HG03135 (cell line): ENCODE measurements at regions not wholly inside any gene's neighbourhood (a gene's known extent, or its start where the extent isn't known, plus 50 kb on each side); places are given as distances from the start of the nearest gene placed in this dataset.

Experiments used
- ATAC-seq: cut with Tn5 transposase; IDR thresholded peaks from one replicate; pipeline ENCODE4 v1.9.1; 2021; ENCODE audit warnings: mild to moderate bottlenecking, moderate library complexity; ENCODE audit not compliant: unreplicated experiment

- ATAC-seq: no peak
These were observed 1034.1 kb upstream of the PRMT6 start for GRCh38 chr1:106022312-106022902.

- no peak for ATAC-seq
These were observed 1028.6 kb upstream of the PRMT6 start for GRCh38 chr1:106027871-106028270.

- no peak for ATAC-seq
These were observed 1018.9 kb upstream of the PRMT6 start for GRCh38 chr1:106037526-106037925.

GRCh38 chr1:106038260-106038659 lies 1018.2 kb upstream of the PRMT6 start:
- no peak for ATAC-seq

- ATAC-seq: no peak
These were observed 1012.5 kb upstream of the PRMT6 start for GRCh38 chr1:106043971-106044370.

- no peak for ATAC-seq
These were observed 1009.3 kb upstream of the PRMT6 start for GRCh38 chr1:106047210-106047609.

- no peak for ATAC-seq
These were observed 1006.9 kb upstream of the PRMT6 start for GRCh38 chr1:106049595-106049994.

- ATAC-seq: no peak
These were observed 1000.6 kb upstream of the PRMT6 start for GRCh38 chr1:106055855-106056254.

- no peak for ATAC-seq
These were observed 994.6 kb upstream of the PRMT6 start for GRCh38 chr1:106061586-106062495.

GRCh38 chr1:106063510-106063909 lies 993.0 kb upstream of the PRMT6 start:
- ATAC-seq: no peak

- peak; percentile 83 for ATAC-seq
These were observed 983.4 kb upstream of the PRMT6 start for GRCh38 chr1:106072909-106073600.

GRCh38 chr1:106080608-106081325 lies 975.7 kb upstream of the PRMT6 start:
- ATAC-seq: no peak

- no peak for ATAC-seq
These were observed 945.4 kb upstream of the PRMT6 start for GRCh38 chr1:106111044-106111443.

- no peak for ATAC-seq
These were observed 942.6 kb upstream of the PRMT6 start for GRCh38 chr1:106113851-106114250.

- no peak for ATAC-seq
These were observed 935.7 kb upstream of the PRMT6 start for GRCh38 chr1:106120789-106121188.

GRCh38 chr1:106121728-106122127 lies 934.7 kb upstream of the PRMT6 start:
- ATAC-seq: no peak

GRCh38 chr1:106134561-106134960 lies 921.9 kb upstream of the PRMT6 start:
- ATAC-seq: no peak

- ATAC-seq: no peak
These were observed 883.4 kb upstream of the PRMT6 start for GRCh38 chr1:106173101-106173500.

GRCh38 chr1:106178791-106179190 lies 877.7 kb upstream of the PRMT6 start:
- ATAC-seq: no peak

- ATAC-seq: no peak
These were observed 874.6 kb upstream of the PRMT6 start for GRCh38 chr1:106181866-106182265.

- ATAC-seq: no peak
These were observed 871.4 kb upstream of the PRMT6 start for GRCh38 chr1:106185089-106185488.
